ENCODE measurements at regions not wholly inside any gene's neighbourhood (a gene's known extent, or its start where the extent isn't known, plus 50 kb on each side); places are given as distances from the start of the nearest gene placed in this dataset.

GRCh38 chr18:29960539-29960938, 1082.0 kb downstream of the DSC3 start:
- TF ChIP-seq CTCF (conservative IDR thresholded peaks at IDR 0.05) (no peak), ZFX (IDR thresholded peaks at IDR 0.05) (no peak)
